ENCODE measurements at regions not wholly inside any gene's neighbourhood (a gene's known extent, or its start where the extent isn't known, plus 50 kb on each side); places are given as distances from the start of the nearest gene placed in this dataset.

- no peak for TF ChIP-seq CTCF (IDR thresholded peaks at IDR 0.05)
- Histone ChIP-seq H3K4me1 (ENCODE audit: control insufficient read depth in 1 of 2, low read depth in 2 of 2) (no peaks in the 10 kb centered on the region), H3K27ac (no peak overlapping the region), H3K4me3 (no peak overlapping the region), H3K36me3 (no peaks in the 10 kb centered on the region), H3K27me3 (replicated peaks; ENCODE audit: insufficient read depth) (no peaks in the 10 kb centered on the region), H3K9me3 (no peaks in the 10 kb centered on the region)
- no peak for DNase-seq (ENCODE audit: low spot score)
- ATAC-seq (ENCODE audit: insufficient number of reproducible peaks, low FRiP score, low read depth) = no peak
Observed at GRCh38 chr6:99002831-99003230, 55.1 kb upstream of the FBXL4 start.

GRCh38 chr6:98998103-98998502 is 50.4 kb upstream of the FBXL4 start:
- ATAC-seq (ENCODE audit: insufficient number of reproducible peaks, low FRiP score, low read depth) = no peak
- Histone ChIP-seq H3K27ac (no peak overlapping the region), H3K9me3 (no peaks in the 10 kb centered on the region), H3K27me3 (replicated peaks; ENCODE audit: insufficient read depth) (no peaks in the 10 kb centered on the region), H3K36me3 (no peaks in the 10 kb centered on the region), H3K4me3 (no peak overlapping the region), H3K4me1 (ENCODE audit: control insufficient read depth in 1 of 2, low read depth in 2 of 2) (peaks cover 0 to 6% of the 10 kb centered on the region in 2 donors)
- TF ChIP-seq CTCF (IDR thresholded peaks at IDR 0.05) = no peak
- no peak for DNase-seq (ENCODE audit: low spot score)

Measured in thoracic aorta (tissue), 2 donors.